GM23338 (cell line): ENCODE measurements at regions not wholly inside any gene's neighbourhood (a gene's known extent, or its start where the extent isn't known, plus 50 kb on each side); places are given as distances from the start of the nearest gene placed in this dataset.

Experiments
- CREB1 ChIP-seq: fragments of 250-450 bp; sonication (Bioruptor Pico); IDR thresholded peaks from 2 replicates; pipeline ENCODE4 v1.5.0; 2020; ENCODE audit warnings: low read depth, mild to moderate bottlenecking, moderate library complexity
- CTCF ChIP-seq, 2 experiments: fragments of 200-600 bp in 1 of 2; sonication (generic) in 1 of 2; conservative IDR thresholded peaks; 2 replicates each; pipeline versions ENCODE4 v1.5.1 to v1.6.1; 2016 to 2017; ENCODE audit warnings: antibody characterized with exemption in 2 of 2, low read depth in 2 of 2, mild to moderate bottlenecking in 2 of 2, moderate library complexity in 1 of 2
- ETS1 ChIP-seq: IDR thresholded peaks from 2 replicates; pipeline ENCODE4 v1.6.1; 2016; ENCODE audit warnings: antibody characterized with exemption
- EZH2 ChIP-seq: fragments of 200-600 bp; sonication (generic); IDR thresholded peaks from one replicate; pipeline ENCODE4 v1.8.0; 2017; ENCODE audit warnings: antibody characterized with exemption, mild to moderate bottlenecking, low read depth; ENCODE audit not compliant: unreplicated experiment
- EZH2phosphoT487 ChIP-seq: fragments of 200-600 bp; sonication (generic); IDR thresholded peaks from one replicate; pipeline ENCODE4 v1.8.1; 2018; ENCODE audit warnings: antibody characterized with exemption; ENCODE audit not compliant: unreplicated experiment
- JUNB ChIP-seq: IDR thresholded peaks from one replicate; pipeline ENCODE4 v1.6.1; 2016; ENCODE audit warnings: antibody characterized with exemption; ENCODE audit not compliant: unreplicated experiment
- NANOG ChIP-seq: IDR thresholded peaks from 2 replicates; pipeline ENCODE4 v1.6.1; 2016; ENCODE audit warnings: antibody characterized with exemption, borderline replicate concordance
- POLR2AphosphoS5 ChIP-seq: IDR thresholded peaks from 2 replicates; pipeline ENCODE4 v1.6.1; 2016; ENCODE audit warnings: antibody characterized with exemption, low read depth
- REST ChIP-seq: IDR thresholded peaks from one replicate; pipeline ENCODE4 v1.6.1; 2018; ENCODE audit warnings: antibody characterized with exemption; ENCODE audit not compliant: unreplicated experiment
- STAT1 ChIP-seq: IDR thresholded peaks from one replicate; pipeline ENCODE4 v1.6.1; 2016; ENCODE audit warnings: antibody characterized with exemption; ENCODE audit not compliant: unreplicated experiment
- ZNF114 ChIP-seq: fragments of 250-450 bp; sonication (Bioruptor Pico); IDR thresholded peaks from 2 replicates; pipeline ENCODE4 v1.5.0; 2020; ENCODE audit warnings: mild to moderate bottlenecking, moderate library complexity
- ZNF331 ChIP-seq: fragments of 250-450 bp; sonication (Bioruptor Pico); IDR thresholded peaks from 2 replicates; pipeline ENCODE4 v1.5.0; 2020; ENCODE audit warnings: low read depth, mild to moderate bottlenecking, moderate library complexity
- ZNF462 ChIP-seq: fragments of 250-450 bp; sonication (Bioruptor Pico); IDR thresholded peaks from 2 replicates; pipeline ENCODE4 v1.5.0; 2020; ENCODE audit warnings: mild to moderate bottlenecking, moderate library complexity

- TF ChIP-seq JUNB: no peak
- no peak for TF ChIP-seq POLR2AphosphoS5
- TF ChIP-seq CTCF (conservative IDR thresholded peaks at IDR 0.05; ENCODE audit: low read depth in 2 of 2): no peak
- no peak for TF ChIP-seq EZH2
- no peak for TF ChIP-seq REST
- no peak for TF ChIP-seq EZH2phosphoT487
- no peak for TF ChIP-seq ZNF114
- no peak for TF ChIP-seq ETS1
- no peak for TF ChIP-seq STAT1
- no peak for TF ChIP-seq NANOG
- TF ChIP-seq ZNF331: no peak
- no peak for TF ChIP-seq CREB1 (CRISPR knock-in tag)
- TF ChIP-seq ZNF462 (CRISPR knock-in tag): no peak
Observed at GRCh38 chr9:16125629-16126028, 572.8 kb downstream of the CCDC171 start.
